Neural cell (in vitro differentiated cells): ENCODE measurements at regions not wholly inside any gene's neighbourhood (a gene's known extent, or its start where the extent isn't known, plus 50 kb on each side); places are given as distances from the start of the nearest gene placed in this dataset.

Source experiments
- H2AFZ ChIP-seq: fragments of 200-600, 300-800 bp; sonication (generic), shearing (Covaris generic); 2 replicates; pipeline ENCODE4 v1.6.0; 2014; ENCODE audit warnings: low read depth, mild to moderate bottlenecking, antibody characterized with exemption, low read length, moderate library complexity
- H3F3A ChIP-seq: fragments of 200-600 bp; shearing (Covaris generic); 2 replicates; pipeline ENCODE4 v1.6.1; 2016; ENCODE audit warnings: mild to moderate bottlenecking, moderate library complexity, mixed read lengths, antibody characterized with exemption, low read length; ENCODE audit not compliant: insufficient read depth, poor library complexity, severe bottlenecking
- H3K27ac ChIP-seq: fragments of 200-600, 300-800 bp; sonication (generic), shearing (Covaris generic); 2 replicates; pipeline ENCODE4 v1.5.1; 2014; ENCODE audit warnings: mild to moderate bottlenecking, low read length, moderate library complexity
- H3K27me3 ChIP-seq: fragments of 300-800, 200-600 bp; sonication (generic), shearing (Covaris generic); 2 replicates; pipeline ENCODE4 v1.6.0; 2014; ENCODE audit warnings: mild to moderate bottlenecking, low read depth, low read length, moderate library complexity; ENCODE audit not compliant: insufficient read depth
- H3K36me3 ChIP-seq: fragments of 300-800, 200-600 bp; sonication (generic), shearing (Covaris generic); 2 replicates; pipeline ENCODE4 v1.5.1; 2014; ENCODE audit warnings: mild to moderate bottlenecking, antibody characterized with exemption, low read length, moderate library complexity; ENCODE audit not compliant: insufficient read depth
- H3K4me2 ChIP-seq: fragments of 300-800, 200-600 bp; sonication (generic), shearing (Covaris generic); 2 replicates; pipeline ENCODE4 v1.6.0; 2014; ENCODE audit warnings: mild to moderate bottlenecking, low read length
- H3K4me3 ChIP-seq: fragments of 300-800, 200-600 bp; sonication (generic), shearing (Covaris generic); 2 replicates; pipeline ENCODE4 v1.5.1; 2014; ENCODE audit warnings: mild to moderate bottlenecking, low read length, moderate library complexity
- H3K79me2 ChIP-seq: fragments of 200-600 bp; shearing (Covaris generic); replicated peaks from 2 replicates; pipeline ENCODE4 v1.6.0; 2014; ENCODE audit warnings: mild to moderate bottlenecking, low read length, moderate library complexity; ENCODE audit not compliant: insufficient read depth
- H3K9ac ChIP-seq: fragments of 300-800, 200-600 bp; sonication (generic), shearing (Covaris generic); 2 replicates; pipeline ENCODE4 v1.6.1; 2016; ENCODE audit warnings: mild to moderate bottlenecking, low read length, mixed read lengths
- H3K9me2 ChIP-seq: fragments of 200-600 bp; shearing (Covaris generic); 2 replicates; pipeline ENCODE4 v1.6.1; 2016; ENCODE audit warnings: mild to moderate bottlenecking, low read length, mixed read lengths; ENCODE audit not compliant: insufficient read depth
- H3K9me3 ChIP-seq: fragments of 200-600, 300-800 bp; sonication (generic), shearing (Covaris generic); 2 replicates; pipeline ENCODE4 v1.6.1; 2016; ENCODE audit warnings: mild to moderate bottlenecking, mixed run types, low read length, moderate library complexity, mixed read lengths
- H4K20me1 ChIP-seq: fragments of 200-600 bp; shearing (Covaris generic); 2 replicates; pipeline ENCODE4 v1.6.1; 2016; ENCODE audit warnings: mild to moderate bottlenecking, mixed run types; ENCODE audit not compliant: insufficient read depth
- EP300 ChIP-seq: fragments of 450-650 bp; conservative IDR thresholded peaks from 2 replicates; pipeline ENCODE4 v1.6.1; 2014; ENCODE audit warnings: antibody characterized with exemption, mild to moderate bottlenecking, moderate library complexity; ENCODE audit not compliant: poor library complexity, severe bottlenecking
- EZH2 ChIP-seq: fragments of 200-600, 300-800 bp; shearing (Covaris generic), sonication (generic); IDR thresholded peaks from 2 replicates; pipeline ENCODE4 v1.6.1; 2014; ENCODE audit warnings: antibody characterized with exemption, low read length, borderline replicate concordance, mild to moderate bottlenecking; ENCODE audit not compliant: insufficient read depth, poor library complexity, severe bottlenecking
- MXI1 ChIP-seq: fragments of 450-650 bp; conservative IDR thresholded peaks from 2 replicates; pipeline ENCODE4 v1.6.1; 2014; ENCODE audit warnings: antibody characterized with exemption, mild to moderate bottlenecking; ENCODE audit not compliant: poor library complexity, severe bottlenecking
- POLR2AphosphoS5 ChIP-seq: IDR thresholded peaks from 2 replicates; pipeline ENCODE4 v1.6.1; 2012
- RAD21 ChIP-seq: fragments of 450-650 bp; conservative IDR thresholded peaks from 2 replicates; pipeline ENCODE4 v1.6.1; 2014; ENCODE audit warnings: antibody characterized with exemption, mild to moderate bottlenecking, moderate library complexity
- SMC3 ChIP-seq: fragments of 450-650 bp; conservative IDR thresholded peaks from 2 replicates; pipeline ENCODE4 v1.6.1; 2014; ENCODE audit warnings: antibody characterized with exemption, mild to moderate bottlenecking, moderate library complexity; ENCODE audit not compliant: poor library complexity
- TAF1 ChIP-seq: IDR thresholded peaks from 2 replicates; pipeline ENCODE4 v1.6.1; 2012; ENCODE audit warnings: low read depth
- TF ChIP-seq, protein P1 (sequence below): fragments of 450-650 bp; IDR thresholded peaks from 2 replicates; pipeline ENCODE4 v1.5.1; 2014; ENCODE audit warnings: antibody characterized with exemption, mild to moderate bottlenecking, moderate library complexity; ENCODE audit not compliant: poor library complexity, severe bottlenecking
- TF ChIP-seq, protein P2 (sequence below): IDR thresholded peaks from 2 replicates; pipeline ENCODE4 v1.6.1; 2012; ENCODE audit warnings: borderline replicate concordance

DNA sequence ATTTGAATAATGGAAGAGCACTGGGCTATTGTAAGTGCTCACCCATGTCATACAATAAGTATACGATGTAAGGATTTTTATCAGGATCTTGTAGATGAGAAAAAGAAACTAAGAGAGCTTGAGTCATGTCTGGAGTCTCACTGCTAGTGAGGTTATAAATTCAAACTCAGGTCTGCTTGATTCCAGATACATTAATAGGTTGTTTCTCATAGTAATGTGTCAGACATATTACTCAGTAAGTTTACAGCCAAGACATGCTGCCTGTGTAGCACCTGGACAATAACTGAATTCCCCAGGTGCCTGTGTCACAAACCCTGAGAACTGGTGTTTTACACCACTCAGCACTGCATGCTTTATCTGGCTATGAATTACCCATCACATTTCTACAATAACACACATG, 216.9 kb upstream of the LRP1B start:
- H3K79me2 ChIP-seq: no peaks in the 10 kb centered on the region
- no peak overlapping the region for H3K27ac ChIP-seq

DNA sequence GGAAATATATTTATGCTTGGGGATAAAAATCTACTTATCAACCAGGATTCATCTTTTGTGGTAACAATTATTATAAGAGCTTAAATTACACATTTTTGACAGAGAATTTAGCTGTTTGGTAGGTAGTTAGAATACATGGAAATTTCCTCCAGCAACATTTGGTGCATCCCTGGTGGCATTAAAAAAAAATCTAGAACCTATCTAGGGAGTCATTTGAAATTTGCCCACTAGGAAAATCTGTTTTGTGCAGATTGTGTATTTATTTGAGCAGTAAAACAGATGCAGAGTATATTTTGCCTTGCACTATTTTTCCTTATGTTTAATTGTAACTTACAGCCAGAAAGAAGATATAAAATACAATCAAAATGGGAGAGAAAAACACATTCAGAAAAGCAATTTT, 208.4 kb upstream of the LRP1B start:
- no peaks in the 10 kb centered on the region for H3K27me3 ChIP-seq
- H3K9me3 ChIP-seq: no peaks in the 10 kb centered on the region
- H3K9me2 ChIP-seq: no peaks in the 10 kb centered on the region
- no peak overlapping the region for H3K27ac ChIP-seq
- no peak overlapping the region for H3K4me3 ChIP-seq
- H3K79me2 ChIP-seq: no peaks in the 10 kb centered on the region
- H3F3A ChIP-seq: no peaks in the 10 kb centered on the region
- no peak overlapping the region for H2AFZ ChIP-seq
- no peaks in the 10 kb centered on the region for H4K20me1 ChIP-seq
- no peak overlapping the region for H3K4me2 ChIP-seq
- no peaks in the 10 kb centered on the region for H3K36me3 ChIP-seq
- no peak overlapping the region for H3K9ac ChIP-seq
- TF ChIP-seq, protein P1, sequence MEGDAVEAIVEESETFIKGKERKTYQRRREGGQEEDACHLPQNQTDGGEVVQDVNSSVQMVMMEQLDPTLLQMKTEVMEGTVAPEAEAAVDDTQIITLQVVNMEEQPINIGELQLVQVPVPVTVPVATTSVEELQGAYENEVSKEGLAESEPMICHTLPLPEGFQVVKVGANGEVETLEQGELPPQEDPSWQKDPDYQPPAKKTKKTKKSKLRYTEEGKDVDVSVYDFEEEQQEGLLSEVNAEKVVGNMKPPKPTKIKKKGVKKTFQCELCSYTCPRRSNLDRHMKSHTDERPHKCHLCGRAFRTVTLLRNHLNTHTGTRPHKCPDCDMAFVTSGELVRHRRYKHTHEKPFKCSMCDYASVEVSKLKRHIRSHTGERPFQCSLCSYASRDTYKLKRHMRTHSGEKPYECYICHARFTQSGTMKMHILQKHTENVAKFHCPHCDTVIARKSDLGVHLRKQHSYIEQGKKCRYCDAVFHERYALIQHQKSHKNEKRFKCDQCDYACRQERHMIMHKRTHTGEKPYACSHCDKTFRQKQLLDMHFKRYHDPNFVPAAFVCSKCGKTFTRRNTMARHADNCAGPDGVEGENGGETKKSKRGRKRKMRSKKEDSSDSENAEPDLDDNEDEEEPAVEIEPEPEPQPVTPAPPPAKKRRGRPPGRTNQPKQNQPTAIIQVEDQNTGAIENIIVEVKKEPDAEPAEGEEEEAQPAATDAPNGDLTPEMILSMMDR: no peak
- no peak for TF ChIP-seq EP300
- no peak for TF ChIP-seq SMC3
- no peak for TF ChIP-seq MXI1
- no peak for TF ChIP-seq RAD21
- no peak for TF ChIP-seq TAF1
- TF ChIP-seq, protein P2, sequence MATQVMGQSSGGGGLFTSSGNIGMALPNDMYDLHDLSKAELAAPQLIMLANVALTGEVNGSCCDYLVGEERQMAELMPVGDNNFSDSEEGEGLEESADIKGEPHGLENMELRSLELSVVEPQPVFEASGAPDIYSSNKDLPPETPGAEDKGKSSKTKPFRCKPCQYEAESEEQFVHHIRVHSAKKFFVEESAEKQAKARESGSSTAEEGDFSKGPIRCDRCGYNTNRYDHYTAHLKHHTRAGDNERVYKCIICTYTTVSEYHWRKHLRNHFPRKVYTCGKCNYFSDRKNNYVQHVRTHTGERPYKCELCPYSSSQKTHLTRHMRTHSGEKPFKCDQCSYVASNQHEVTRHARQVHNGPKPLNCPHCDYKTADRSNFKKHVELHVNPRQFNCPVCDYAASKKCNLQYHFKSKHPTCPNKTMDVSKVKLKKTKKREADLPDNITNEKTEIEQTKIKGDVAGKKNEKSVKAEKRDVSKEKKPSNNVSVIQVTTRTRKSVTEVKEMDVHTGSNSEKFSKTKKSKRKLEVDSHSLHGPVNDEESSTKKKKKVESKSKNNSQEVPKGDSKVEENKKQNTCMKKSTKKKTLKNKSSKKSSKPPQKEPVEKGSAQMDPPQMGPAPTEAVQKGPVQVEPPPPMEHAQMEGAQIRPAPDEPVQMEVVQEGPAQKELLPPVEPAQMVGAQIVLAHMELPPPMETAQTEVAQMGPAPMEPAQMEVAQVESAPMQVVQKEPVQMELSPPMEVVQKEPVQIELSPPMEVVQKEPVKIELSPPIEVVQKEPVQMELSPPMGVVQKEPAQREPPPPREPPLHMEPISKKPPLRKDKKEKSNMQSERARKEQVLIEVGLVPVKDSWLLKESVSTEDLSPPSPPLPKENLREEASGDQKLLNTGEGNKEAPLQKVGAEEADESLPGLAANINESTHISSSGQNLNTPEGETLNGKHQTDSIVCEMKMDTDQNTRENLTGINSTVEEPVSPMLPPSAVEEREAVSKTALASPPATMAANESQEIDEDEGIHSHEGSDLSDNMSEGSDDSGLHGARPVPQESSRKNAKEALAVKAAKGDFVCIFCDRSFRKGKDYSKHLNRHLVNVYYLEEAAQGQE: no peak
- no peak for TF ChIP-seq POLR2AphosphoS5
- no peak for TF ChIP-seq EZH2

More for the DNA sequence above, 216.9 kb upstream of the LRP1B start:
- TF ChIP-seq TAF1: no peak
- TF ChIP-seq EZH2: no peak
- TF ChIP-seq MXI1: no peak
- TF ChIP-seq SMC3: no peak
- no peak for TF ChIP-seq RAD21
- no peak for TF ChIP-seq POLR2AphosphoS5
- no peak for TF ChIP-seq EP300
- TF ChIP-seq, protein P1: no peak
- TF ChIP-seq, protein P2: no peak
- Histone ChIP-seq H3K36me3 (no peaks in the 10 kb centered on the region), H3K9me3 (no peaks in the 10 kb centered on the region), H2AFZ (no peak overlapping the region), H3K4me2 (no peak overlapping the region), H3K9ac (no peak overlapping the region), H3F3A (no peaks in the 10 kb centered on the region), H4K20me1 (no peaks in the 10 kb centered on the region), H3K27me3 (no peaks in the 10 kb centered on the region), H3K4me3 (no peak overlapping the region), H3K9me2 (no peaks in the 10 kb centered on the region)
